GM21367 (cell line): ENCODE measurements at regions not wholly inside any gene's neighbourhood (a gene's known extent, or its start where the extent isn't known, plus 50 kb on each side); places are given as distances from the start of the nearest gene placed in this dataset.

Source experiments
- ATAC-seq: cut with Tn5 transposase; IDR thresholded peaks from one replicate; pipeline ENCODE4 v1.9.1; 2021; ENCODE audit not compliant: unreplicated experiment

DNA sequence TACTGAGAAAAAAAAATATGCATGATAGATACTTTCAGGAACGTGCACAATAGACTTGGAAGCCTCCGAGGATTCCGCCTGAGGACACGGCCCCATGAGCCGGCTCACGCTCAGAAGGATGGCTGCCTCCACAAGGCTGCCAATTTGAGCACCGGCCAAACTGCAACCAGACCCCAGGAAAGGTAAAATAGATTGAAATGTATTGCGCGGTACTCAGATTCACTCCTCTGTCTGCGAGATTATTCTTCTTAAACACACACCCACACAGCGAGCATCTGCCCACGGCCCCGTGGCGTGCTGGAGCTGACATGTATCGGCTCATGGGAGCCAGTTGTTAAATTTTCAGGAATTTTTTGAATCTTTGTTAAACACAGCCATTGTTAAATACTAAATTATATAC lies 653.2 kb upstream of the MKI67 start:
- no peak for ATAC-seq

- no peak for ATAC-seq
Measured at GRCh38 chr10:128780156-128780761, 654.0 kb upstream of the MKI67 start.

DNA sequence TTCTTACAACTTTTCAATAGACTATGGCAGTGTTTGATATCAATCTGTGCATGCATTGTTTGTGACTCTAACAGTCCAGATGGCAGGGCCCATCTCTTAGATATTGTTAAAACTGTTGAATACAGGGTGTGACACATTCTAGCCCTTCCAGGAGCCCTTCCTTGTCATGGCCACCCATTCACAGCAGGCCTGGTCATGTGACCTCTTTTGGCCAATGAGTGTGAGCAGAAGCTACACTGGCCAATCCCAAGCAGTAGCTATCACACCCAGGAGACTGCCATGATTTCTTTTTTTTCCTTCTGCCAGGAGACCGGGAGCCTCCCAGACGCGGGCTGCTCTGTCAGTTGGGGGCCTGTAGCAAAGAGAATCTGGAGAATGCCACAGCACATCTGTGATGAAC lies 655.4 kb upstream of the MKI67 start:
- no peak for ATAC-seq

DNA sequence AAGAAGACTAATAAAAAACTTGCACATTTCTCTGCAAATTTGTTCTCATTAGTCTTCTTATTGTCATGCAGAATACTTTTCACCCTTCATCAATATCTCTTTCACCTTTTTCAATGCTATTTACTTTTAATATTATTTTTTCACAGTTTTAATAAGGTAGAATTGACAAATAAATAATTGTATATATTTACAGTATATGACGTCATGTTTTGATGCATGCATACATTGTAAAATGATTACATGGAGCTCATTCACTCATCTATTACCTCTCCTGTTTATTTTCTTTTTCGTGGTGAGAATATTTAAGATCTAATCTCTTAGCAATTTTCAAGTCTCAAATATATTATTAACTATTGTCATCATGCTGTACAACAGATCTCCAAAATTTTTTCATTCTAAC lies 658.2 kb upstream of the MKI67 start:
- no peak for ATAC-seq

GRCh38 chr10:128792426-128793140 lies 666.4 kb upstream of the MKI67 start:
- no peak for ATAC-seq

- ATAC-seq, result no peak
Measured at GRCh38 chr10:128793726-128794655, 667.8 kb upstream of the MKI67 start.

- no peak for ATAC-seq
Measured at GRCh38 chr10:128796396-128796912, 670.2 kb upstream of the MKI67 start.

DNA sequence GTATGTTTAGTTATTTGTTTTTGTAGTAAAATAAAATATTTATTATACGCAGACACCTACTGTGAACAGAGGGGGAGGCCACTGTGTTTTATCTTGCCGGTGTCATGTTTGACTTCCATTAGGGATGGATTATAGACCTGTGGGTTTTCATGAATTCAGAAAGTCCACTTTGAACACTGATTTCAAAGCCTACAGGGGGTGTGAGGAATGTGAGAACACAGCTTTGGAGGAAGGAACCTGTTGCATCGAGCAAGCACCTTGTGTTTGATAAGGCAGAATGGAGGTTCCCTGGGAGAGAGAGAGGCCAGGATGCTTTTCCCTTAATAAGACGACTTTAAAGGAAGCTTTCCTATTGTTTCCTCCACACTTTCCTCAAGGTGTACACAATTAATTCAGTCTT lies 665.0 kb upstream of the MGMT start:
- ATAC-seq, result no peak

GRCh38 chr10:128803790-128804189 lies 663.3 kb upstream of the MGMT start:
- ATAC-seq, result no peak

DNA sequence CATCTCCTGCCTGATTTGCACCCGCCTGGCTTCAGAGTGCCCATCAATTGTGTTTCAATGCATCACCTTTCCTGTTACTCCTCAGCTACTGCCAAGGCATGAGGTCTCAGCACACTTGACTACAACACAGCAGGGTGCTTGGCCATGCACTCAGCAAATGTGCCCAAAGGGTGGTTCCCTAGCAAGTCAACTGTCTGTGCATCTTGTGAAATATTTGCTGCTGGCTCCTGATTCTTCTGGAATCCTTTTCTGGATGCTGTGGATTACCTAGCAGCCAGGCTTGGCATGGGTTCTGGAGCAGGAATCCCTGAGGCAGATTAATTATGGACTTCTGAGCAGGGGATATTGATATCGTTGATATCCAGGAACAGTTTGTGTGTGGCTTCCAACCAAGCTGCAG lies 662.6 kb upstream of the MGMT start:
- no peak for ATAC-seq

GRCh38 chr10:128808921-128809440 lies 658.1 kb upstream of the MGMT start:
- ATAC-seq, result no peak

DNA sequence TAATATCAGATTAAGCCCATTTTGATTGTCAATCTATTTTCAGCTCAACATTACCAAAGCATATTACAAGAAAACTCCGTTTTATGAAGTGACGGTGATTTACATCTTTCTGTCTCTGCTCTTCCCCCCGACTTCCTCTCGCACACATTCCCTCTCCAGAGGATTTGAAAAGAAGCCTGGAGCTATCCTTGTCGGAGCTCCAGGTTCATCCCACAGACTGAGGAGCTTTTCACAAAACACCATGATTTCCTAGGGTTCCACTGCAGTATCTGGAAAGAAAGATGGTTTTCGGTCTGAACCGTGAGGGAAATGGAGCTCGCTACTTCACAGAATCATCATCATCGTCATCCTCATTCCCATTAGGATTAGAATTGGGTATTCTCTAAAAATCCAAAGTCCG lies 655.5 kb upstream of the MGMT start:
- no peak for ATAC-seq

- ATAC-seq, result no peak
Measured at GRCh38 chr10:128812000-128812399, 655.0 kb upstream of the MGMT start.

DNA sequence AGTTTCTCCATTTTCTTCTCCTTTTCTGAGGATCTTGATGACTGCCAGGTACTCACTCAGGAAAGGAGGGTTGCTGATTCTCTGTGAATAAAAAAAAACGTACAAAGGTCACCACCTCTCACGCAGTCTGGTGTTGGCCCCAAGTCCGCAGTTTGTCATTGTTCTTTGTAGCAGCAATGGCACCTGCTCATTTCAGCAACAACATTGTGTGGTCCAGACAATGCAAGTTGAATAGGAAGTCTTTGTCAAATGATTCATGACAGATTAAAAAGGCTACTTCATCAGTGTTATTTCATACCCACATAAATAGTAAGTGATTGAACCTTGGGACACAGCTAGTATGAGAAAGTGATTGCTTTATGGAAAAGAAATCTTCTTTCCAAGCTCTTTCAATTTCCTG lies 653.5 kb upstream of the MGMT start:
- ATAC-seq, result no peak

DNA sequence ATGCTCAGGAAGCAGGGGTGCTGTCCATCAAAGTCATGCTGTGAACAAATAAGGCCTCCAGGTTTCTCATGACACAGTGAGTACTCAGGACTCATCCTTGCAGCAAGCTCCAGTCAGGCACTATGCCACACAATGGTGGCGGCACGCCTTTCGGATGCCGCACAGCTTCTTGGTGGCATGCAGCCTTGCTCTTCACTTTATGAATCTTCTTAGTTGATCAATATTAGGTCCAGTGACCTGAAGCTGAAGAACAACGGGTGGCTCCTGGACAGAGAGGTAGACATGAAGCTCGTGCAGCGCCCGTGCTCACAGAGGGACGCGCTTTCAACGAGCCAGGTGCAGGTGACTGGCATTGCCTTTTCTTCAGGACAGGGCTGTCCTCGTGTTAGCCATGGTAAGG lies 653.0 kb upstream of the MGMT start:
- ATAC-seq, result no peak

GRCh38 chr10:128814782-128815181 lies 652.3 kb upstream of the MGMT start:
- ATAC-seq, result no peak

GRCh38 chr10:128816726-128817125 lies 650.3 kb upstream of the MGMT start:
- no peak for ATAC-seq

- ATAC-seq, result no peak
Measured at GRCh38 chr10:128817636-128818035, 649.4 kb upstream of the MGMT start.

- no peak for ATAC-seq
Measured at GRCh38 chr10:128820663-128821062, 646.4 kb upstream of the MGMT start.

- ATAC-seq, result no peak
Measured at GRCh38 chr10:128823201-128823600, 643.8 kb upstream of the MGMT start.

GRCh38 chr10:128825626-128826025 lies 641.4 kb upstream of the MGMT start:
- no peak for ATAC-seq
